GM21529 (cell line): ENCODE measurements at regions not wholly inside any gene's neighbourhood (a gene's known extent, or its start where the extent isn't known, plus 50 kb on each side); places are given as distances from the start of the nearest gene placed in this dataset.
"Not testable (repeated sequence)": the region's sequence is repeated elsewhere in the genome, so short reads cannot be mapped to it uniquely, and the experiment has no call there.

Experiments used
- ATAC-seq: cut with Tn5 transposase; IDR thresholded peaks from one replicate; pipeline ENCODE4 v1.9.1; 2021; ENCODE audit not compliant: unreplicated experiment

DNA sequence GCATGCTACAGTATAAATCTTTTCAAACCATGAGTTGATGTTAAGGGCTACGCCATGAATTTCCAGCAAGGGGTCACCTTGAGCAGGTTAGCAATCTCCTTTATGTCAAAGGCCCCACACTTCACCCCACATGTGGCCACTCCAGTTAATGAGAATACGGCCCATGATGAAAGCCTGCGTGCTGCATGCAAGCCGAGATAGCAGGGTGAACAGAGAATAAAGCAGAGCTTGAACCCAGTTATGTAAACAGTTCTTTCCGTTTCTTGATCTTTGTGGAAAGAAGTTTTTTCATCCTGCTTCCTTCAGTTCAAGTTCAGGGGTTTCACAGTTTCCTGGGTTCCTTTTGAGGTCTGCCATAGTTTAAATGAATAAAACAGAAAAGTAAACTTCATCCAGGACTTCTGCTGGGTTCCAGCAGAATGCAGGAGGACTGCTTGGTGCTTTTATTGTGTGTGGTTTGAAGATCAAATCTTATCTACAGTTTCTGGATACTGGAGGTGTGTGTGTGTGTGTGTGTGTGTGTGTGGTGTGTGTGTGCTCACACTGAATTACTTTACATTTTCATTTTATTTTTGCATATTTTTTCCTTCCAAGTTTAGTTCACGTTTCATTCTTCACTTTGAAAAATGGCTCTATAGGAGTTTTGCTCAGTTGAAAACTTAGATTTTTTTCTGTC, 87.1 kb downstream of the HMHB1 start:
- ATAC-seq: no peak

DNA sequence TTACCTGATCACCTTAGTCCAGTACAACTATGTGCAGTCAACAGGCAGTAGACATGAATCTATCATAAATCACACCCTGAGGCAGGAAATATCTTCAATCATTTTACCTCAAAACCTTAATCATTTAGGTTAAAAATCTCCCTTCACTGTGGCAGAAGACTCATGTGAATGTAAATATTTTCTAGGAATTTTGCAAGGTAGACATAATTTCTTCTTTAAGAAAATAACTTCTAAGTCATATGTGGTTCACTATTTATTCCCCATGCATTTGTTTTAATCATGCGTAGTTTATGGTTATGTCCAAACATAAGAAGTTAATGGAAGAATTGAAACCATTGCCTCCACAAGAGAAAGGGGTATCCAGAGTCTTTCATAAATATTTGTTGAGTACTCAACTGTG, 97.0 kb downstream of the HMHB1 start:
- ATAC-seq: no peak

DNA sequence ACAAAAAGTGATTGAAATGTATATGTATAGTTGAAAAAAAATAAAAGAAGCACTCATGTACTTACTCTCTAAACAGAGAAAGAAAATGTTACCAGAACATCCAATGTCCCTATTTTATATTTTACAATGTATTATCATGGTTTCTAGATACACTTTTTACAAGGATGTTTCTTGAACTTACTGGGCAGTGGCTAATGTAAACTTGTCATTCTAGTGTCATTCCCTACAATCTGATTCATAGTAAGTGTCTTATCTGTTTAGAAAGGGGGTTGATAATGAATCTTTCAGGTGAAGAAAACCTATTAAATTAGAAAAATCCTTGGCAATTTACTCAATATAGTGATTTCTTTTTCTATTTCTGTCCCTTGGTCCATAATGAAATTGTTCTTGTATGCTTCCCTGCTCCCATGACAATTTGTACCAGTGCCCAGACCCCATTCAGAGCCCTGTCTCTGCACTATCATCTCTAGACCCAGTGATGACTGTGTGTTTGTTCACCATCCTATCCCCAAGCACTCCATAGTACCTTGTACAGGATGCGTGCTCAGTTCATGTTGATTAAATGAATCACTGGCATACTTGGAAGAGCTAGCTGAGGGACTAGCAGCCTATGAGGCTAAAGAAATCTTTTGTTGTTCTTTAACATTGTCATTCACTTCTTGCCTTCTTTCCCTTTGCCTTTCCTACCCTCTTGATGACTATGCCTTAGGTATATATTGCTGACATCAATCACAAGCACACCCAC, 101.2 kb downstream of the HMHB1 start:
- ATAC-seq: no peak

DNA sequence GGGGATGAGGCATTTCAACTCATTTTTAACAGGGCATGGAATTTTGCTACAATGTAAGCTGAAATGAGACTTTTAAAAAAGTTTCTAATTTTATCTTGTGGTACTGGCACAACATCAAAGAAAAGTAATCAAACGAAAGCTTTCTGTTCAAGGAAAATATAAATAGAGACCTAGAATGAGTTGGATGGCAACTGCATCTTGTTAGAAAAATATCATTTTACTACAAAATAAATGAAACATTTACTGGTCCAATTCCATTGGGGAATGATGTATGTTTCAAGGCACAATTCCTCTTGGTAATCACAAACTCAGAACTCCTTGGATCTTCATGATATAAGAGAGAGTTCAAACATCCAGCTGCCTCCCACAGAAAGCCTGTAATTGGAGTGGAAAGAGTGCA, 102.8 kb downstream of the HMHB1 start:
- no peak for ATAC-seq

DNA sequence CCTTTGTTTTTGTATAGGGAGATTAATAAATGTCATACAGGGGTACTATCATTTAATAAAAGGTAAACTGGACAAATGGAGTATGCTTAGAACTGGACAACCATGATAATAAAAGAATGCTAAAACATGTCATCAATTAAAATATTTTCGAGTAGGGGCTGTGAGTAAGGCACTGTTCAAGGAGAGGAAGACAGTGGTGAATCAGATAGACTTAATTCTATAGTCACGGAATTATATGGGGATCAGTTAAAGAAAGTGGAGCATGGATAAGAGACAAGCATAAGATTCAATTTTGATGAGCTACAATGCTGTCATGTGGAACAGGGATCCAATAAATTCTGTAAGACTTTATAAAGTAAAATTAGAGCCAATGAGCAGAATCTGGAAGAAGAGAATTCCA, 104.5 kb downstream of the HMHB1 start:
- no peak for ATAC-seq

DNA sequence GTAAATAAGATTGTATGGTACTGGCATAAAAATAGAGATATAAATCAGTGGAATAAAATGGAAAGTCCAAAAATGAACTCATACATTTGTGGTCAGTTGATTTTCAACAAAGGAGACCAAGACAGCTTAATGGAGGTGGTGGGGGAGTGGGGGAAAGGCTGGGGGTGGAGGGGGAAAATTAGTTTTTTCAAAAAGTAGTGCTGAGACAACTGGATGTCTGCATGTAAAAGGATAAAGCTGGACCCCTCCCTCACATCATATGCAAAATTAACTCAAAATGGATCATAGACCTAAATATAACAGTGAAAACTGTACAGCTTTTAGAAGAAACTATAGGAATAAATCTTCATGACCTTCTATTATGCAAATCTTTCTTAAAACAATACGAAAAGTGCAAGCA, 107.0 kb downstream of the HMHB1 start:
- no peak for ATAC-seq

DNA sequence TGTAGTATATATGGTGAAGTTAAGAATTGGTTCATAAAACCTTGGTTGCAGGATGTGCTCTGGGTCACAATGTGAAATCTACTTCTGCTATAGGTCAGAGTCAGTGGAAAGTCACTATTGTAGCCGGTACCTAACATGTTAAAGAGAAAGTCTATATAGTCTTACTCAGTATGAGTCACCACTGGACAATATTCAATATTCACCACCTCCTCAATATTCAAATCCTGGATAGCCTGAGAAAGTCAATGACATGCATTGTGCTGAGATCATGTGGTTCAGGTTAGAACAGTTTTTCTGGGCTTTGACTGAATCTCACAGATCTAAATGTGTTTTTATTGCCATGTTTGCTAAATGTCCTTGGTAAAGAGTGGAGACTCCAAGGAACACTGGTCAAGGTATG, 108.8 kb downstream of the HMHB1 start:
- ATAC-seq: no peak

DNA sequence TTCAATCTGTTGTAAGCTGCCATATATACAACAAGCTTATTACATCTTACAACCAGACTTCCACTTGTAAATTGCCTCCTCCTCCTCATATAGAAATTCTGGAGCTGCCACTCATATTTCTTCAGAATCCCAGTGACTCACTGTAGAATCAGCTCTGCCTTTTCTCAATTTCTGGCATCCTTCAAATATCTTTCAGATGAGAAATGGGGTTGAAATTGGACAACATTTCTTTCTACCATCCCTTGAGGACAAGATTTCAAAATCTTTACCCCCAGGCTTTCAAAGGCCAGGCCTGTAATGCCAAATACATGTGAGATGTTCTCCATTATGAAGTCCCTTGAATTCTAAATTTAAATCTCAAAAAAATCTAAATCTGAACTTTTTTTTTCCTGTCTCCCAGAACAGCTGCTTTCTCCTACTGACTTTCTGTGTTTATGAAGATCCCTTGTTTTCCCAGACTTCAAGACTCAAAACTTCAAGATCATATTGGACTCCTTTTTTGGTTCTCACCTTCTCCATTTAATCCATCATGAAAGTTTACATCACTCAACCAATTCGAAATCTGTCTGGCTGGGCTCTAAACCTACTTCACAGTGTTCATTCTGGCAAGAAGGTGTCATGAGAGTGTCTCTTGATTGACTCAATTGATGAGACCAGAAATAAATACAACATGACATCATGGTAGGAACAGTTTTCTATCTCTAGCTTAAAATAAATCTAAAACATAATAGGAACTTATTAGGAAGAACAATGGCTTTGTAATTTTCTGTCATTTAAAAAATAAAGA, 109.8 kb downstream of the HMHB1 start:
- ATAC-seq: no peak

DNA sequence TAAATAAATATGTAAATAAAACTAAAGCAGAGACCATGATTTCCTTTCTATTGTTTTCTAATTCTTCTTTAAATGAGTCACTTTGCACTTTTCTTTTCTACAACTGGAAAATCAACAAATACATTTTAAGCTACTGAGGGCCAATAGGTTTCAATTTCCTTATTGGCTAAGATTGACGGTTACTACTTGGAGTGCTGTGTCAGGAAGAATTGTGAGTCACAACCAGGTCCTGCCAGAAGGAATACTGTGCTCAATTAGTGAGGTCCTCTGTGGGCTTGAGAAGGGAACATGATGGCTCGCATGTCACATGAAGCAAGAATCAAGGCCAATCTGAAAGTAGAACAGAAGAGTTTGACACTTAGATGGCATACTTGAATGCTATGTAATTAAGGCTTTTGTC, 110.8 kb downstream of the HMHB1 start:
- ATAC-seq: no peak

DNA sequence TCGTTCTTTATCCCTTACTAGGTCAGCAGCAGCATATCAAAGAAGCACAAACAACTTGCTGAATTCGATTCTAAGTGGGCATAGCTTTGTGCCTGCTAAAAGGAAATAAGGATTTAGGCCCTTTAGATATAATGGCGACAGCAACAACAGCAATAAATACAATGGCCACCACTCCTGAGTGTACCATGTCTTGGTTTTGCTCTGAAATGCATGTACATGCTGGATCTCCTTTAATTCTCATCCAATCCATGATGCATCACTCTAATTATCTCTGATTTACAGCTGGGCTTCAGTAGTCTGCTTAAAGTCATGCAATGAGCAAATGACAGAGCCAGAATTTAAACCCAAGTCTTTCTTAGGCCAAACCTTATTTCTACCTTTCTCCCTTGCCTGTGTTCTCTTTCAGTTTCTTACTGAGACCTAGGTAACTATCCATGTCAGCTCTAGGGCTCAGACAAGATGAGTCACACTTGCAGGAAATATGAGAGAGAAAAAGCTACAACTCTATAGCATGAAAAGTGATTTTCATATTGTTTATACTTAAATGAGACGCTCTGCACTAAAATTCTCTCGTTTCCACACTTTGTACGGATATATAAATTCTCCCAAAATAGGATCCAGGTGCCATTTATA, 111.8 kb downstream of the HMHB1 start:
- ATAC-seq: no peak

DNA sequence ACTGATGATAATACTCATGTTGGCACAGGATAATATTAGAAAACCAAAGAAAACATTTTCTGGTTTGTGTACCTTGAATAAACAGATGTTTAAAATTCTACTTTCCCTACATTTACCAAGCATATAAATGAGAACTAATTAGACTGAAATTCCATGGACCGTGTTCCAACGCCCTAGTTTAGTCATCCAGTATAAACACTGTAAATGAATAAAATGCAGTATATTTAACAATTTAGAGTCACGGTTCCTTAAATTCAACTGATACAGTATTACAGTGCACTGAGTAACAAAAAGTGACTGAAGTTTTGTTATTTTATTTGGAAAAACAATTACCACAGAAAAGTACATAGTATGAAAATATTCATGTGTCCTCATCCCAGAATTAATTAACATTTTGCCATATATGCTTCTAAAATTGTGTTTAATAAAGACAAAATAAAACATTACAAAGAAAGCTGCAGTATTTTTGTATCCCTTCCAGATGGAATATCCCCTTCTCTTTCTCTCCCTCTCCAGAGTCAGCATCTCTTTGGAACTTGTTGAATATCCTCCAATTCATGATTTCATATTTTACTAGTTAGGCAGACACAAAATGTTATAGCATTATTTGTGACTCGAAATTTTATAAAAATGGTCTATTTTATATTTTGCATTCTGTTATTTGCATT, 112.5 kb downstream of the HMHB1 start:
- no peak for ATAC-seq

DNA sequence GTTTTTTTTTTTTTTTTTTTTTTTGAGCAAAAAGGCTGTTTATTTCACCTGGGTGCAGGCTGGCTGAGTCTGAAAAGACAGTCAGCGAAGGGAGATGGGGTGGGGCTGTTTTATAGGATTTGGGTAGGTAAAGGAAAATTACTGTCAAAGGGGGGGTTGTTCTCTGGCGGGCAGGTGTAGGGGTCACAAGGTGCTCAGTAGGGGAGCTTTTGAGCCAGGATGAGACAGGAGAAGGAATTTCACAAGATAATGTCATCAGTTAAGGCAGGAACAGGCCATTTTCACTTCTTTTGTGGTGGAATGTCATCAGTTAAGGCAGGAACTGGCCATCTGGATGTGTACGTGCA, 113.0 kb downstream of the HMHB1 start:
- ATAC-seq: not testable (repeated sequence)

DNA sequence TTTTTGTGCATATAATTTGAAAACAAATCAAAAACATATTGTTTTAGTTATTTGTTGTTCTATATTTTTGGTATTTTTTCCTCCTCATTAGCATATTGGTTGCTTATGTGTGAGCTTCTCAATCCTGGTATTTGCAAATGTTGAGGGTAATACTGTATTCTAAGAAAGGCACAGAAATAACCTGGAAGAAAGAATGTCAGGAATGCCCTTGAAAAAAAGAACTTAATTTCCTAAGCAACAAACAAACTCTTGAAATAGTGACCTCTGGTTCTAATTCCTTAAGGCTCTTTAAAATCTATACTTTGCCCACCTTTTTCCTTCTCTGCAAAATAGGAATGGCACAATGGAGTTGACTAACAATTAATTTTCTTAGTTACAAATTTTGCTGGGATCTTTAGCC, 117.5 kb downstream of the HMHB1 start:
- ATAC-seq: no peak

DNA sequence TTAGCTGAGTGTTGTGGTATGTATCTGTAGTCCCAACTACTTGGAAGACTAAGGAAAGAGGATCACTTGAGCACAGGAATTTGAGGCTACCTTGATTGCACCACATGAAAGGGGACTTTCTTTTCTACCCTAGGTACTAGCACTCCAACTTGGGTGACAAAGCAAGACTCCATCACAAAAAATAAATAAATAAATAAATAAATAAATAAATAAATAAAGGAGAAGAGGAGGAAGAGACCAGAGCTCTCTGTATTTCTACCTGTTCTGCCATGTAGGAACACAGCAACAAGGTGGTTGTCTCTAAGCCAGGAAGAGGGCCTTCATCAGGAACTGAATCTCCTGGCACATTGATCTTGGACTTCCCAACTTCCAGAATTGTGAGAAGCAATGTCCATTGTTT, 118.6 kb downstream of the HMHB1 start:
- ATAC-seq: no peak

DNA sequence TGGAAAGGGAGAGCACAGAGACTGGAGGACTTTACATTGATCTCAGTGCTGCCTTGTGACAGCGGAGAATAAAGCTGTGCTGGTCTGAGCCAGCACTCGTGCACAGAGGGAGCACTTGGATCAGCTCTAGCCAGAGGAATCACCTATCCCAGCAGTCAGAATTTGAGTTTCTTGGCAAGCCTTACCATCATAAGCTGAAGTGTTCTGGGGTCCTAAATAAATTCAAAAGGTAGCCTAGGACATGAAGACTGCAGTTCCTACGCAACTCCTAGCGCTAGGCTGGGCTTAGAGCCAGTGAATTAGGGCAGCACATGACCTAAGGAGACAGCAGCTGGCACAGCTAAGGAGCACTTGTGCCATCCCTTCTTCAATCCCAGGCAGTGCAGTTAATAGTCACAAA, 119.5 kb downstream of the HMHB1 start:
- no peak for ATAC-seq

DNA sequence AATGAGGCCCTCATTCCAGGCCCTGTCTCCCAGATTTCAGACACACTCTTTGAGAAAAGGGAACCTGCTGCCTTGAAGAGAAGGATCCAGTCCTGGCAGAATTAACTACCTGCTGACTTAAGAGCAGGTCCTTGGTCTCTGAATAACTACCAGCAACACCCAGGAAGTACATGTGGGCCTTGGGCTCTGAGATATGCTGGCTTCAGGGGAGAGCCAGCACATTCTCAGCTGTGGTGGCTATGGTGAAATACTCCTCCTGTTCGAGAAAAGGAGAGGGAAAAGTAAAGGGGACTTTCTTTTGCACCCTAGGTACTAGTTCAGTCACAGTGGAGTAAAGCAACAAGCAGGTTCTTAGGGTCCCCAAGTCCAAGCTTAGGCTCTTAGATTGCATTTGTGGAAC, 120.0 kb downstream of the HMHB1 start:
- no peak for ATAC-seq

DNA sequence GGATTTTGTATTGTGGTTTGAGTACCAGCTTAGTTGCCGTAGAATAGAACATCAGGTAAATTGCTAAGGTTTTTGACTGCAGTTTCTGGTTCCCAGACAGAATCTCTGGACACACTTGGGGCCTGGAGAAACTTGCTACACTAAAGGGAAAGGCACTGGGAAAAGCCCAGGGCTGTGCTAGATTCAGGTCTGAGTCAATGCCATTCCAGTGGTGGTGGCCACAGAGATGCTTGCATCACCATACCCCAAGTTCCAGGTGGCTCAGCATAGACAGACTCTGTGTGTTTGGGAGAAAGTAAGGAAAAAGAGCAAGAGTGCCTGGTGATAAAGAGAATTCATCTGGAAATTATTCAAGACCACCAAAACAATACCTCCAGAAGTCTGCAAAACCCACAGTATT, 120.6 kb downstream of the HMHB1 start:
- ATAC-seq: no peak

DNA sequence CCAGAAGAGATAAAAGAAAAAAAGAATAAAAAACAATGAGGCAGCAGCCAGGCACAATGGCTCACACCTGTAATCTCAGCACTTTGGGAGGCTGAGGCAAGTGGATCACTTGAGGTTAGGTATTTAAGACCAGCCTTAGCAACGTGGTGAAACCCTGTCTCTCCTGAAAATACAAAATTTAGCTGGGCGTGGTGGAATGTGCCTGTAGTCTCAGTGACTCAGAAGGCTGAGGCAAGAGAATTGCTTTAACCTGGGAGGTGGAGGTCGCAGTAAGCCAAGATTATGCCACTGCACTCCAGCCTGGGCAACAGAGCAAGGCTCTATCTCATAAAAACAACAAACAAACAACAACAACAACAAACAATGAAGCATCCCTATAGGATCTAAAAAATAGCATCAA, 121.5 kb downstream of the HMHB1 start:
- ATAC-seq: no peak

DNA sequence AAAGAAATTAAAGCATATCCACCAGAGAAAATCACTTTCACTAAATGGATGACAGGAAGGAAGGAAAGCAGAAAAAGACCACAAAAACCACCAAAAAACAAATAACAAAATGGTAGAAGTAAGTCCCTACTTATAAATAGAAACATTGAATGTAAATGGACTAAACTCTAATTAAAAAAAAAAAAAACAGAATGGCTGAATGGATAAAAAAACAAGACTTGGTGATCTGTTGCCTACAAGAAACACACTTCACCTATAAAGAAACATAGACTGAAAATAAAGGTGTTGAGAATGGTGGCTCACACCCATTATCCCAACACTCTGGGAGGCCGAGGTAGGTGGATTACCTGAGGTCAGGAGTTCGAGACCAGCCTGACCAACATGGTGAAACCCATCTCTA, 122.9 kb downstream of the HMHB1 start:
- no peak for ATAC-seq

DNA sequence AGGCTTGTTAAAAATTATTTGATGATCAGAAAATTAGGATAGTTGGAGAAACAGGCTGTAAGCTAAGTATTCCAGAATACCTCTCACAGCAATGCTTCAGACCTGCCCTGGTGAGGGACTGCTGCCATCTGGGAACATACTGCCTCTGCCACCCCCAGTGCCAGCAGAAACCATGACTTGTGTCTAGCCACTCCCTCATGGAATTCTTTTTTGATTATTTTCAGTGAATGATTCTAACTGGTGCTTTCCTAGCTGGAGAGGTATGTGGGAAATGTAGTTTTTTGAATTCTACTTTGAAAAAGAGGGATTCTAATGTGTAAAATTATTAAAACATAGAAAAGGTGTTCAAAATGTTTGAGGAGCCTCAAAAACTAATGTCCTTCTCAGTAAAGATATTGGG, 126.3 kb downstream of the HMHB1 start:
- ATAC-seq: no peak

DNA sequence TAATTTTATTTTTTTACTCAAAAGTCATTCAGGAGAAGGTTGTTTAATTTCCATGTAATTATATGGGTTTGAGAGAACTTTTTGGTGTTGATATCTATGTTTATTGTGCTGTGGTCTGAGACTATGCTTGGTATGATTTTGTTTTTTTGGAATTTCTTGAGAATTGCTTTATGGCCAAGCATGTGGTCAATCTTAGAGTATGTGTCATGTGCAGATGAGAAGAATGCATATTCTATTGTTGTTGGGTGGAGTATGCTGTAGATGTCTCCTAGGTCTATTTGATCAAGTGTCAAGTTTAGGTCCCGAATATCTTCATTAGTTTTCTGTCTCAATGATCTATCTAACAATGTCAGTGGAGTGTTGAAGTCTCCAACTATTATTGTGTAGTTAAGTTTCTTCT, 134.9 kb downstream of the HMHB1 start:
- ATAC-seq: no peak
